Thyroid gland (tissue), 4 donors: ENCODE measurements at regions not wholly inside any gene's neighbourhood (a gene's known extent, or its start where the extent isn't known, plus 50 kb on each side); places are given as distances from the start of the nearest gene placed in this dataset.
"Not testable (repeated sequence)": the region's sequence is repeated elsewhere in the genome, so short reads cannot be mapped to it uniquely, and the experiment has no call there.

ENCODE experiments used
- DNase-seq, 2 donors: peaks; one replicate each; pipeline ENCODE4 v3.0.0-alpha.2; 2019
- H3K27ac ChIP-seq, 3 donors: fragments of 200-600 bp; sonication (generic); 1 replicate in 2 of 3; 2 replicates in 1 of 3; pipeline ENCODE4 v1.5.1; 2016 to 2019; ENCODE audit warnings: mild to moderate bottlenecking in 1 of 3, moderate library complexity in 1 of 3
- H3K27me3 ChIP-seq: fragments of 200-600 bp; sonication (generic); one replicate; pipeline ENCODE4 v1.5.1; 2019
- H3K36me3 ChIP-seq, 2 donors: fragments of 200-600 bp; sonication (generic); one replicate each; pipeline ENCODE4 v1.5.1; 2016 to 2019
- H3K4me1 ChIP-seq, 2 donors: fragments of 200-600 bp; sonication (generic); one replicate each; pipeline ENCODE4 v1.5.1; 2017 to 2019
- H3K4me3 ChIP-seq, 3 donors: fragments of 200-600 bp; sonication (generic); replicated peaks in 1 of 3; 1 replicate in 2 of 3; 2 replicates in 1 of 3; pipeline ENCODE4 v1.5.1; 2016; ENCODE audit warnings: mild to moderate bottlenecking in 1 of 3
- H3K9me3 ChIP-seq: fragments of 200-600 bp; sonication (generic); one replicate; pipeline ENCODE4 v1.5.1; 2017
- POLR2A ChIP-seq, 2 donors: fragments of 450-650 bp; IDR thresholded peaks; one replicate each; pipeline ENCODE4 v1.6.1; 2017; ENCODE audit warnings: antibody characterized with exemption in 2 of 2, mild to moderate bottlenecking in 2 of 2, moderate library complexity in 1 of 2
- WGBS, 2 donors: methylation state at CpG; one replicate each; pipeline ENCODE4 v1.1.5; 2017; 5-methylcytosine and 5-hydroxymethylcytosine counted together
- intact Hi-C: fragments of 100-400 bp; cut with DNase I; formaldehyde crosslinking; loops from one replicate; pipeline ENCODE4 v1.15.1; 2023
- TF ChIP-seq, protein P1 (sequence below), 6 experiments: fragments of 200-600 bp in 3 of 6; fragments of 450-650 bp in 3 of 6; sonication (generic) in 3 of 6; IDR thresholded peaks; one replicate each; pipeline ENCODE4 v1.5.1; 2016 to 2019; ENCODE audit warnings: antibody characterized with exemption in 6 of 6, mild to moderate bottlenecking in 2 of 6, inconsistent platforms in 1 of 6, moderate library complexity in 1 of 6

DNA sequence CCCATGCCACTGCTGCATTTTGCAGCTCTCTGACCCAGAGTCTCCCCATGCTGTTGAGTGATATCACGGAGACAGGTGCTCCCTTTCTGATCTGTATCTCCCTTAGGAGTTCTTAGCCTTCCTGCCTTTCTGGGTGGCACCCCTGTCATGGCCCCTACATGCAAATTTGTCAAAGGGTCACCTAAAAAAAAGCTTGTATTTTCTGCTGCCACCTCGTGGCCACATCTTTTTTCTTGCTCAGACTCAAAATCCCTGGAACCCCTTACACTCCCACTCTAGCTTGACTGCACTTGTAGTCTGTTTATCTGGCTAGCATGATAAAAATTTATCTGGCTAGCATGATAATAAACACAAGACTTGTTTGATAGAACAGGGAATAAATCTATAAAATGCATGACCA lies 809.1 kb downstream of the SORCS1 start:
- H3K27ac ChIP-seq: no peak overlapping the region
- no peak overlapping the region for H3K4me3 ChIP-seq
- no peaks in the 10 kb centered on the region for H3K36me3 ChIP-seq
- 34 to 47% methylated on average over 2 of the region's 2 CpGs for WGBS, 2 donors
- DNase-seq: no peak
- intact Hi-C loops: no loop called here
- H3K4me1 ChIP-seq: no peaks in the 10 kb centered on the region
- no peaks in the 10 kb centered on the region for H3K27me3 ChIP-seq
- no peak for TF ChIP-seq POLR2A (IDR thresholded peaks at IDR 0.05)
- TF ChIP-seq, protein P1, sequence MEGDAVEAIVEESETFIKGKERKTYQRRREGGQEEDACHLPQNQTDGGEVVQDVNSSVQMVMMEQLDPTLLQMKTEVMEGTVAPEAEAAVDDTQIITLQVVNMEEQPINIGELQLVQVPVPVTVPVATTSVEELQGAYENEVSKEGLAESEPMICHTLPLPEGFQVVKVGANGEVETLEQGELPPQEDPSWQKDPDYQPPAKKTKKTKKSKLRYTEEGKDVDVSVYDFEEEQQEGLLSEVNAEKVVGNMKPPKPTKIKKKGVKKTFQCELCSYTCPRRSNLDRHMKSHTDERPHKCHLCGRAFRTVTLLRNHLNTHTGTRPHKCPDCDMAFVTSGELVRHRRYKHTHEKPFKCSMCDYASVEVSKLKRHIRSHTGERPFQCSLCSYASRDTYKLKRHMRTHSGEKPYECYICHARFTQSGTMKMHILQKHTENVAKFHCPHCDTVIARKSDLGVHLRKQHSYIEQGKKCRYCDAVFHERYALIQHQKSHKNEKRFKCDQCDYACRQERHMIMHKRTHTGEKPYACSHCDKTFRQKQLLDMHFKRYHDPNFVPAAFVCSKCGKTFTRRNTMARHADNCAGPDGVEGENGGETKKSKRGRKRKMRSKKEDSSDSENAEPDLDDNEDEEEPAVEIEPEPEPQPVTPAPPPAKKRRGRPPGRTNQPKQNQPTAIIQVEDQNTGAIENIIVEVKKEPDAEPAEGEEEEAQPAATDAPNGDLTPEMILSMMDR (IDR thresholded peaks at IDR 0.05): no peak
- no peaks in the 10 kb centered on the region for H3K9me3 ChIP-seq

DNA sequence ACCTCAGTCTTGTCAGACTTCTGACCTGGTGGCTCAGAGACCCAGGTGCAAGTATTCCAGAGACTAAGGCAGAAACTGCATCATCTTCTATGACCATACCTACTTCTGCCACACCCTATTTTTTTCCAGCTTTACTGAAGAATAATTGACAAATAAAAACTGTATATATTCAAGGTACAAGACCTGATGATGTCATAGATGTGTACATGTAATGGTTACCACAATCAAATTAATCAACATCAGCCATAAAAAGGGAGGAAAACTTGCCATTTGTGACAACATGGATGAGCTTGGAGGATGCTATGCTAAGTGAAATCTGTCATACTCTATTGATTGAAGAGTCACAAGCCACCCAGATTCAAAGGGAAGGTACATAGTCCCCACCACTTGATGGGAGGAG lies 815.6 kb downstream of the SORCS1 start:
- Histone ChIP-seq H3K4me3 (no peak overlapping the region), H3K9me3 (no peaks in the 10 kb centered on the region), H3K27me3 (no peaks in the 10 kb centered on the region), H3K4me1 (no peaks in the 10 kb centered on the region), H3K27ac (no peak overlapping the region), H3K36me3 (no peaks in the 10 kb centered on the region)
- no peak for DNase-seq
- intact Hi-C loops: no loop called here
- TF ChIP-seq POLR2A (IDR thresholded peaks at IDR 0.05): no peak
- TF ChIP-seq, protein P1 (IDR thresholded peaks at IDR 0.05): no peak

DNA sequence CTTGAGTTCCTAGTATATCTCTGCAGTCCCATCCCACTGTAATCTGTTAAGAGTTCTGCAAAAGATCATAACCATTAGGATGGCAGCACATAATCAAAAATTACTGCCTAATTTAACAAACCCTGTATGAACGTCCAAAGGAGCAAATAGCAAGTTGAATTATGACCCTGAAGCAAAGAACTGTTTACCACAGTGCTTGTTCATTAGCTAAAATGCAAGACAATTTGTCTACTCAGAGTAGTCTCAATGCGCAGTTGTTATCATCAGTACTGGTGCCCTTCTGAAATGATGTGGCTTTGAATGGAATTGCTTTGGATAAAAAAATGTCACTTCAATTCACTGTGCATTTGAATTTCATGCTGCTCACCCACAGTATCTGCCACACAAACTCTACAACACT lies 817.0 kb downstream of the SORCS1 start:
- H3K36me3 ChIP-seq: no peaks in the 10 kb centered on the region
- DNase-seq: no peak
- no peaks in the 10 kb centered on the region for H3K9me3 ChIP-seq
- no peak overlapping the region for H3K4me3 ChIP-seq
- no peaks in the 10 kb centered on the region for H3K27me3 ChIP-seq
- no peak overlapping the region for H3K27ac ChIP-seq
- no peaks in the 10 kb centered on the region for H3K4me1 ChIP-seq
- intact Hi-C loops: no loop called here
- 76 to 82% methylated on average over 2 of the region's 2 CpGs for WGBS, 2 donors
- no peak for TF ChIP-seq POLR2A (IDR thresholded peaks at IDR 0.05)
- TF ChIP-seq, protein P1 (IDR thresholded peaks at IDR 0.05): no peak

DNA sequence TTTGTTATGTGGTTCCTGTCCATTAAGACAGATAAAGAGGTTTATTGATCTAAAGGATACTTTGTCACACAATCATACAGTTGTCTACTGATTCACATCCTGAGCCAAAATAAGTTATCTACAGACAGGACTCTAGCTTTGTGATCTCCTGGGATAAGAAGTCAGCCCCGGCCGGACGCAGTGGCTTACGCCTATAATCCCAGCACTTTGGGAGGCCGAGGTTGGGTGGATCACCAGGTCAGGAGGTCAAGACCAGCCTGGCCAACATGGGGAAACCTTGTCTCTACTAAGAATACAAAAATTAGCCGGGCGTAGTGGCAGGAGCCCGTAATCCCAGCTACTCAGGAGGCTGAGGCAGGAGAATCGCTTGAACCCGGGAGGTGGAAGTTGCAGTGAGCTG lies 821.0 kb downstream of the SORCS1 start:
- H3K27me3 ChIP-seq, DNase-seq, H3K27ac ChIP-seq, intact Hi-C loops, H3K9me3 ChIP-seq, H3K4me3 ChIP-seq, H3K4me1 ChIP-seq, H3K36me3 ChIP-seq: not testable (repeated sequence)
- 74 to 83% methylated on average over 10 of the region's 10 CpGs for WGBS, 2 donors

DNA sequence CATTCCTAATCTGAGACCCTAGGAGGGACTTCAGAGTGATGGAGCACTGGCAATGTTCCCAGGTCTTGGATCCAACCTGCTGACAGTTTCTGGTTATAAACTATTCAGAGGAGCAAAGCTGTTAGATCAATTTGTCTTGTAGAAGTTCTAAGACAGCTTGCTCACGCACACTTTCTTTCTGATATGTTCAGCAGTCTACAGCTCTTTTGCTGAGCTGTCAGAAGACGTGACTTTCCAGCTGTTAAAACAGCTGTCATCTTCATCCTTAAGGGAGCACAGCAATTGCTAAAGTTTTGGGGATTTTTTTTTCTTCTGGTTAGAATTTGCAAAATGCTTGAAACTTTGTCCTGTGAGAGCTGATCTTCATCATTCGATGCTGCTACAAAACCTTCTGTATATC lies 823.1 kb downstream of the SORCS1 start:
- Histone ChIP-seq H3K27me3 (no peaks in the 10 kb centered on the region), H3K9me3 (no peaks in the 10 kb centered on the region), H3K4me1 (no peaks in the 10 kb centered on the region), H3K36me3 (no peaks in the 10 kb centered on the region), H3K4me3 (no peak overlapping the region), H3K27ac (no peak overlapping the region)
- TF ChIP-seq POLR2A (IDR thresholded peaks at IDR 0.05): no peak
- TF ChIP-seq, protein P1 (IDR thresholded peaks at IDR 0.05): no peak
- 73 to 82% methylated on average over 3 of the region's 3 CpGs for WGBS, 2 donors
- intact Hi-C loops: no loop called here
- DNase-seq: no peak

DNA sequence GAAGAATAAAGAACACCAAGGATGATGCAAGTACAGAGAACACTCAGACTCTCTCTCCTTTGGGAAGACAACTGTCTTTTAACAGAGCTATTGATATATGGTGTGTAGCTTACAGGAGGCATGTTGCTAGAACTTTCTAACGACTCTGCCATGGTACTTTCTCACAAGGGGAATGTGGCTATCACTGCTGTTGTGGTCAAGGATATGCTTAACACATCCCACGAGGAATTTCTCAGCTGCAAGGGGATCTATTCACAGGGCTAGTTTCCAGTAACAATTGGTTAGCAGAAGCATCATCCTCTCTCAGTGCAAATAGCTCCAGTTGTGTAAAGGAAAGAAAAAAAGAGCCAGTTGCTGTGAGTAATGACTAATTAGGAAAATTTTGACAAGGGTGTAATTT lies 826.0 kb downstream of the SORCS1 start:
- Histone ChIP-seq H3K27me3 (no peaks in the 10 kb centered on the region), H3K36me3 (no peaks in the 10 kb centered on the region), H3K4me3 (no peak overlapping the region), H3K9me3 (no peaks in the 10 kb centered on the region), H3K4me1 (no peaks in the 10 kb centered on the region), H3K27ac (no peak overlapping the region)
- TF ChIP-seq, protein P1 (IDR thresholded peaks at IDR 0.05): no peak
- TF ChIP-seq POLR2A (IDR thresholded peaks at IDR 0.05): no peak
- intact Hi-C loops: no loop called here
- 28 to 30% methylated on average over 2 of the region's 2 CpGs for WGBS, 2 donors
- no peak for DNase-seq
